HepG2 (cell line): ENCODE measurements at regions not wholly inside any gene's neighbourhood (a gene's known extent, or its start where the extent isn't known, plus 50 kb on each side); places are given as distances from the start of the nearest gene placed in this dataset.

Source experiments
- ATAC-seq: fragments of 200-7000 bp; cut with Tn5 transposase; 3 replicates; pipeline ENCODE4 v1.9.1; 2020; ENCODE audit warnings: mild to moderate bottlenecking, moderate library complexity
- BruUV-seq: library from RNA; stranded (reverse); fragments of 400-500 nt; replicated peaks from 2 replicates; lab custom pipeline; 2021; lab: Mats Ljungman, UMichigan
- CTCF ChIA-PET: fragments of 300-600 bp; formaldehyde crosslinking; extraction: SDS; loops from one replicate; lab custom pipeline; 2021; ENCODE audit warnings: low total read pairs, inconsistent platforms, low intra/inter-chr PET ratio; lab: Yijun Ruan, JAX
- POLR2A ChIA-PET: fragments of 350-600 bp; sonication (Branson Sonifier 250); formaldehyde crosslinking; loops from one replicate; lab custom pipeline; 2020; ENCODE audit warnings: antibody characterized with exemption, inconsistent platforms; lab: Yijun Ruan, JAX
- DNase-seq: peaks from one replicate; pipeline ENCODE4 v3.0.0-alpha.2; 2015; ENCODE audit warnings: low spot score
- FAIRE-seq: peaks from 3 replicates; lab custom pipeline; 2011; peaks lifted over from hg19 to GRCh38; lab: Jason Lieb, UNC
- H2AFZ ChIP-seq: one replicate; pipeline ENCODE4 v1.6.1; 2011; ENCODE audit warnings: low read length, inconsistent platforms
- H3K27ac ChIP-seq: fragments of 300-600 bp; 3 replicates; pipeline ENCODE4 v1.8.0; 2011; ENCODE audit warnings: mixed run types, mild to moderate bottlenecking, mixed read lengths, low read length, inconsistent platforms; ENCODE audit not compliant: insufficient read depth; ENCODE audit errors: extremely low read length
- H3K27me3 ChIP-seq, 2 experiments: fragments of 200-600 bp in 1 of 2; 2 replicates in 1 of 2; 3 replicates in 1 of 2; pipeline versions ENCODE4 v1.6.0 to v1.8.0; 2011; ENCODE audit warnings: low read length in 2 of 2, mild to moderate bottlenecking in 2 of 2, moderate library complexity in 2 of 2, inconsistent platforms in 1 of 2; ENCODE audit not compliant: insufficient read depth in 2 of 2, control insufficient read depth in 1 of 2
- H3K36me3 ChIP-seq, 2 experiments: fragments of 200-600 bp in 1 of 2; replicated peaks in 1 of 2; 2 replicates in 1 of 2; 3 replicates in 1 of 2; pipeline versions ENCODE4 v1.5.1 to v1.8.0; 2011; ENCODE audit warnings: low read length in 2 of 2, inconsistent platforms in 1 of 2; ENCODE audit not compliant: insufficient read depth in 2 of 2, control insufficient read depth in 1 of 2
- H3K4me1 ChIP-seq: 2 replicates; pipeline ENCODE4 v1.5.1; 2012; ENCODE audit warnings: low read length, inconsistent platforms; ENCODE audit not compliant: insufficient read depth
- H3K4me2 ChIP-seq: 2 replicates; pipeline ENCODE4 v1.6.0; 2011; ENCODE audit warnings: low read depth, low read length, inconsistent platforms
- H3K4me3 ChIP-seq, 3 experiments: fragments of 200-600 bp in 1 of 3; sonication (generic), shearing (Covaris generic) in 1 of 3; replicated peaks in 1 of 3; 2 replicates each; pipeline ENCODE4 v1.5.1; 2011 to 2016; ENCODE audit warnings: low read length in 3 of 3, inconsistent platforms in 2 of 3, low read depth in 2 of 3, mild to moderate bottlenecking in 2 of 3, control low read depth in 1 of 3, mixed read lengths in 1 of 3; ENCODE audit not compliant: insufficient read depth in 1 of 3
- H3K79me2 ChIP-seq: one replicate; pipeline ENCODE4 v1.6.1; 2011; ENCODE audit warnings: low read length, inconsistent platforms; ENCODE audit not compliant: insufficient read depth
- H3K9ac ChIP-seq: 2 replicates; pipeline ENCODE4 v1.6.0; 2011; ENCODE audit warnings: mild to moderate bottlenecking, low read depth, low read length, inconsistent platforms; ENCODE audit not compliant: insufficient read depth
- H3K9me3 ChIP-seq: 2 replicates; pipeline ENCODE4 v1.5.1; 2012; ENCODE audit warnings: mild to moderate bottlenecking, low read length
- H4K20me1 ChIP-seq: 2 replicates; pipeline ENCODE4 v1.6.0; 2011; ENCODE audit warnings: inconsistent platforms, mild to moderate bottlenecking, low read length, moderate library complexity; ENCODE audit not compliant: insufficient read depth
- IRX3 ChIP-seq: sonication (generic); formaldehyde crosslinking; IDR thresholded peaks from 2 replicates; pipeline ENCODE4 v1.8.1; 2023; ENCODE audit warnings: mild to moderate bottlenecking, low read depth, missing genetic modification reagents, borderline replicate concordance
- KLF12 ChIP-seq: sonication (generic); formaldehyde crosslinking; IDR thresholded peaks from 2 replicates; pipeline ENCODE4 v1.4.0; 2020; ENCODE audit warnings: missing genetic modification reagents, borderline replicate concordance
- NCOA1 ChIP-seq: sonication (generic); formaldehyde crosslinking; IDR thresholded peaks from 2 replicates; pipeline ENCODE4 v1.9.0; 2021; ENCODE audit warnings: missing genetic modification reagents
- NFIC ChIP-seq: IDR thresholded peaks from 2 replicates; pipeline ENCODE4 v1.6.1; 2012; ENCODE audit warnings: mild to moderate bottlenecking, low read length, inconsistent platforms
- ZNF224 ChIP-seq: sonication (generic); formaldehyde crosslinking; IDR thresholded peaks from 2 replicates; pipeline ENCODE4 v1.5.0; 2020; ENCODE audit warnings: mild to moderate bottlenecking, missing genetic modification reagents
- WGBS: methylation state at CpG from one replicate; pipeline ENCODE4 v1.1.6; 2017; ENCODE audit warnings: low lambda C conversion rate; 5-methylcytosine and 5-hydroxymethylcytosine counted together
- in situ Hi-C: cut with HindIII; loops from 2 replicates; pipeline ENCODE4 v1.10.0; 2017; ENCODE audit warnings: low pct_unique_long_range_greater_than_20kb; ENCODE audit not compliant: extremely low pct_ligation_motif_present
- intact Hi-C: fragments of 100-400 bp; cut with micrococcal nuclease; formaldehyde crosslinking; loops from one replicate; pipeline ENCODE4 v1.10.0; 2022; ENCODE audit not compliant: unreplicated experiment
- TF ChIP-seq, protein P1 (sequence below): sonication (generic); formaldehyde crosslinking; IDR thresholded peaks from 2 replicates; pipeline ENCODE4 v1.4.0; 2020; ENCODE audit warnings: missing genetic modification reagents
- TF ChIP-seq, protein P2 (sequence below): sonication (generic); IDR thresholded peaks from 2 replicates; pipeline ENCODE4 v1.6.1; 2016; ENCODE audit warnings: low read depth, borderline replicate concordance

DNA sequence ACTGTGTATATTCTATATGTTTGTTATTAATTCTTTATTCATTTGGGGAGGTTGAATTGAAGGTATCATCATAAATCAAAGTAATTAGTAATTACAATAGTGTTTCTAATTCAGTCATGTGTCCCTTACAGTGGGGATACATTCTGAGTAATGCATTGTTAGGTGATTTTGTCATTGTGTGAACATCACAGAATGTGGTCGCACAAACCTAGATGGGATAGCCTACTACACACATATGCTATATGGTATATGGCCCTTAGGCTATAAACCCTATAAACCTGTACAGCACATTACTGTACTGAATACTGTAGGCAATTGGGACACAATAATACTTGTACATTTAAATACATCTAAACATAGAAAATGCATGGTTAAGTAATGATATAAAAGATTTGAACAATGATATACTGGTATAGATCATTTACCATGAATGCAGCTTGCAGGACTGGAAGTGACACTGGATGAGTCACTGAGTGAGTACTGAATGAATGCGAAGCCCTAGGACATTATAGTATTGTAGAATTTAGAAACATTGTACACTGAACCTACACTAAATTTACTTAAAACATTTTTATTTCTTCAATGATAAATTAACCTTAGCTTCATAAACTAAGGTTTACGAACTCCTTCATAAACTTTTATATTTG, 936.2 kb upstream of the CHORDC1 start:
- in situ Hi-C loops: no loop called here
- ATAC-seq: no peak
- TF ChIP-seq, protein P1, sequence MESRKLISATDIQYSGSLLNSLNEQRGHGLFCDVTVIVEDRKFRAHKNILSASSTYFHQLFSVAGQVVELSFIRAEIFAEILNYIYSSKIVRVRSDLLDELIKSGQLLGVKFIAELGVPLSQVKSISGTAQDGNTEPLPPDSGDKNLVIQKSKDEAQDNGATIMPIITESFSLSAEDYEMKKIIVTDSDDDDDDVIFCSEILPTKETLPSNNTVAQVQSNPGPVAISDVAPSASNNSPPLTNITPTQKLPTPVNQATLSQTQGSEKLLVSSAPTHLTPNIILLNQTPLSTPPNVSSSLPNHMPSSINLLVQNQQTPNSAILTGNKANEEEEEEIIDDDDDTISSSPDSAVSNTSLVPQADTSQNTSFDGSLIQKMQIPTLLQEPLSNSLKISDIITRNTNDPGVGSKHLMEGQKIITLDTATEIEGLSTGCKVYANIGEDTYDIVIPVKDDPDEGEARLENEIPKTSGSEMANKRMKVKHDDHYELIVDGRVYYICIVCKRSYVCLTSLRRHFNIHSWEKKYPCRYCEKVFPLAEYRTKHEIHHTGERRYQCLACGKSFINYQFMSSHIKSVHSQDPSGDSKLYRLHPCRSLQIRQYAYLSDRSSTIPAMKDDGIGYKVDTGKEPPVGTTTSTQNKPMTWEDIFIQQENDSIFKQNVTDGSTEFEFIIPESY (CRISPR knock-in tag): no peak
- TF ChIP-seq ZNF224 (CRISPR knock-in tag) (no peak), IRX3 (CRISPR knock-in tag) (no peak), NCOA1 (CRISPR knock-in tag) (no peak), NFIC (no peak), KLF12 (no peak)
- TF ChIP-seq, protein P2, sequence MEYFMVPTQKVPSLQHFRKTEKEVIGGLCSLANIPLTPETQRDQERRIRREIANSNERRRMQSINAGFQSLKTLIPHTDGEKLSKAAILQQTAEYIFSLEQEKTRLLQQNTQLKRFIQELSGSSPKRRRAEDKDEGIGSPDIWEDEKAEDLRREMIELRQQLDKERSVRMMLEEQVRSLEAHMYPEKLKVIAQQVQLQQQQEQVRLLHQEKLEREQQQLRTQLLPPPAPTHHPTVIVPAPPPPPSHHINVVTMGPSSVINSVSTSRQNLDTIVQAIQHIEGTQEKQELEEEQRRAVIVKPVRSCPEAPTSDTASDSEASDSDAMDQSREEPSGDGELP: no peak
- TF ChIP-seq, all 625 proteins: peak for 0
- Histone ChIP-seq H3K36me3 (no peaks in the 10 kb centered on the region), H4K20me1 (no peaks in the 10 kb centered on the region), H3K9ac (no peak overlapping the region), H2AFZ (no peak overlapping the region), H3K4me3 (no peak overlapping the region), H3K9me3 (no peaks in the 10 kb centered on the region), H3K4me1 (0 out of 2 replicates have a peak, but pooled peaks cover 5% of the 10 kb centered on the region), H3K27ac (no peak overlapping the region), H3K4me2 (no peak overlapping the region), H3K79me2 (no peaks in the 10 kb centered on the region), H3K27me3 (no peaks in the 10 kb centered on the region)
- ChIA-PET CTCF (no interaction called here), POLR2A (no interaction called here)
- FAIRE-seq: no peak
- BruUV-seq: no TSS peak
- DNase-seq: no peak
- 22% methylated on average over 3 of the region's 3 CpGs for WGBS
- intact Hi-C loops: no loop called here
